NCI-H345 treated with DMSO at 0.1 percent for 48 hours (cell line): ENCODE measurements at regions not wholly inside any gene's neighbourhood (a gene's known extent, or its start where the extent isn't known, plus 50 kb on each side); places are given as distances from the start of the nearest gene placed in this dataset.

Source experiments
- DNase-seq: peaks from one replicate; lab custom pipeline; 2025; ENCODE audit not compliant: unreplicated experiment; lab: John Stamatoyannopoulos, UW

- DNase-seq: no peak
Observed at GRCh38 chr4:151604238-151604637, 156.6 kb downstream of the GATB start.

- DNase-seq: no peak
Observed at GRCh38 chr4:151605215-151605614, 155.6 kb downstream of the GATB start.

DNA sequence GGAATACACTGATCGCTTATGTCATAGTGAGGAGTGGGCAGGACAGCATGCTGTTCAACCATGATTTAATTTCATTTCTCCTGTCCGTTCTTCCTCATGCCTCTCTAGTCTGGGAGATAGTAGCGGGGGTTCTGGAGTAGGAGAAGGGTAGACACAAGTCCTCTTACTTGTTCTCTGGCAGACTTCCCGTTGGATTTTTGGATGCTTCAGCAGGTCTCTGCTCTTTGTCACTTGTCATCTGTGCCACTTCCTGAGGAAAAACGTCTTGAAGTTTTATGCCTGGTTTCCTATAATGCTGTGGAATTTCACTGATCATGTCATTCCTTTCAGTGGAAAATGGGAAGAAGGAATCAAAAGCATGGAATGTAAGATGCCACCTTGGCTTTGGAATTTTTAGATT, 154.7 kb downstream of the GATB start:
- no peak for DNase-seq

- DNase-seq: no peak
Observed at GRCh38 chr4:151610229-151610628, 150.6 kb downstream of the GATB start.

GRCh38 chr4:151611960-151612359, 148.8 kb downstream of the GATB start:
- no peak for DNase-seq

DNA sequence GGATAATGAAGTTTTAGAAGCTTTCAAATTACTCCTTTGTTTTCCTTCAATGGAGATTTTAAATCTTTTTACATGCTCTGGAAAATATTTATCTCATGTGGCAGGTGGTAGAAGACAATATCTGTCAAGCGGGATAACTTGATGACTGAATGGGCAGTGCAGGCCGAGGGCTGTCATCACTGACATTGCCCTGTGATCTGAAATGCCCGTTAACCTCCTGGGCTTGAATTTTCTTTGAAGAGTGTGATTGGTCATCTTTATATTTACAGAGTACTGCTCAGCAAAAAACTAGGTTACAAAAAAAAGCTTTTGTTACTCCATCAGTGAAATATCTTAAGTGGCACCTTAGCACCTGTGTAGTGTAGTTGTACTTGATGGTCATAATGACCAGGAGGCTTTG, 147.5 kb downstream of the GATB start:
- DNase-seq: no peak

DNA sequence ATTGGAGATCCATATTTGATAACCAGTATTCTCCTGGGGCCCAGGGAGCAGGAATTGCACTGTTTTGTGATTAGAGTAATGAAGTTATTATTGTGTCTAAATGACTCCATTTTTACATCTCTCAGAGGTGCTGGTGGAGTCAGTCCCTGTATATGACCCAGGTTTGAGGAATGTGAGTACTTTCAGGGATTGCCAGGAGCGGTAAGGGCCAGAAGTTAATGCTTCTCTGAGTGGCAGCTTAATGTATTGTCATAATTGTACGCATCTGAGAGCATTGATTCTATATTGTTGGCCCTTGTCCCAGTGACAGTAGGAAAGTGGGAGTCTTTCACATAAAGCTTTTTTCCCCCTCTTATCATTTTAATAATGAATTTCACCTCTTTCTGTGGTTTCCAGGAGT, 146.2 kb downstream of the GATB start:
- no peak for DNase-seq

GRCh38 chr4:151618858-151619257, 141.9 kb downstream of the GATB start:
- DNase-seq: no peak

GRCh38 chr4:151620066-151620465, 140.7 kb downstream of the GATB start:
- no peak for DNase-seq
